Left kidney (tissue), 1 donor: ENCODE measurements at regions not wholly inside any gene's neighbourhood (a gene's known extent, or its start where the extent isn't known, plus 50 kb on each side); places are given as distances from the start of the nearest gene placed in this dataset.

Experiments used
- DNase-seq: peaks from one replicate; pipeline ENCODE4 v3.0.0-alpha.2; 2013

- no peak for DNase-seq
These were observed 204.1 kb downstream of the BCL11B start for GRCh38 chr14:99067927-99068326.

DNA sequence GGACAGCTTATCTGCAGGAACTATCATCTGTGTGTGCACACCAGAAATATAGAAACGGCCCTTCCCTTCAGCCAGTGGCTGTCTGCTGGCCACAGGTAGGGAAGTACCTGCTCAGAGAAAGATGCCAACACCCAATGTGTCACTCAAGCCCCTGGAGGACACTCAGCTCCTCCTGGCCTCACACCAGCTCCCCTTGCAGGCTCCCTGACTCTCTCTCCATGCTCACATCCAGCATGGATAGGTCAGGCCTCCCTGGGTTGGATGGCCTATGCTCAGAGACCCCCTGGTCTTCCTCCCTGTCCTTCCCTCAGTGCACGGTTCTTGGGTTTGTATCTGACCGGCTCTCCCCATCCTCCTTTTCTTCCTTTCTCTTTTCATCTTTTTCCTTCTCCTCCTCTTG is 202.1 kb downstream of the BCL11B start:
- DNase-seq, result no peak

DNA sequence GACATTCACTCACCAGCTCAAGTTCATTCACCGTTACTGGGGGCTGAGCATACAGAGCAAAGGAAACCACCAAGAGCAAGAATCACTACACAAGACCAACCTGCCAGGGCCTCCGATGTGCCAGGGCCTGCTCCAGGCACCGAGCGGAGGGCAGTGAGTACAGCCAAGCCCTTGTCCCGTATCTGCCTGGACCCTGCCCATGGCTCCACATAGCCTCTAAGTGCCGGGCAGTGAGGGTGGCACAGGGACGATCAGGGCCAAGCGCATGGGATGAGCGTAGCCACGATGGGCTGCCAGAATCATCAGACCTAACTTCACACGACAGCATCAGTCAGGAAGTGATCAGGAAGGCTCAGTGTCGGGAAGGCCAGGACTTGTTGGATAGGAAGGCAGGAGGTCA is 199.6 kb downstream of the BCL11B start:
- no peak for DNase-seq

DNA sequence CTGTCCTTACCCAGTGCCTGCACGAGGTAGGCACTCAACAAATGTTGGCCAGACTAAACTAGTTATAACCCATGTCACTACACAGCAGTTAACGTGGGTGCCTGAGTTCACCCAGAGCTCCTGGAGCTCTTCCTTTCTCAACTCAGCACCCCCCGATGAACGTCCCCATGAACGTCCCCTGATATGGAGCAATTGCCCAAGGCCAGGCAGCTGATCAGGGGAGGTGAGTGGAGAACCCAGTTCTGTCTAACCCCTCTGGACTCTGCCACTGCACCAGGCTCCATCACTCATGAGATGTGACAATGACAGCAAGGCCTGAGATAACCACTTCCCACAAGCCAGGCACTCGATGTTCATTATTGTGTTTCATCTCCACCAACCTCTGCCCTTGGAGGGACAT is 199.0 kb downstream of the BCL11B start:
- no peak for DNase-seq

DNA sequence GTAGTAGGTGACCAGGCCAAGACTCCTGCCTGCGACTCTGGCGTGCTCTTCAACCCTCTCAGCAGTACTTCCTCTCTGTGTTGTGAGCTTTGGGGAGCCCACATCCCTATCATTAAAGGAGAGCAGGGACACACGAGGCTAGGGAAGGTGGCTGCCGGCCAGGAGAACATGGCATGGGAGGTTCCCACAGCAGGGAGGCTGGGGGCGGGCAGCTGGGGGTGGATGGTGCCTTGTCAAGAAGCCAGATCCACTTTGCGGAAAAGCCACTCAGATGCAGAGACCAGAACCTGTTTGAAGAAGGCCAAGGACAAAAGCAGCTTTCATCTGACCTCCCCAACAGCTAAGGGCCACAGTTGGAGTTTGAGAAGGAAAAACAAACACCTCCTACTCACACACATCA is 198.6 kb downstream of the BCL11B start:
- no peak for DNase-seq

- DNase-seq, result no peak
These were observed 196.9 kb downstream of the BCL11B start for GRCh38 chr14:99075061-99075460.

DNA sequence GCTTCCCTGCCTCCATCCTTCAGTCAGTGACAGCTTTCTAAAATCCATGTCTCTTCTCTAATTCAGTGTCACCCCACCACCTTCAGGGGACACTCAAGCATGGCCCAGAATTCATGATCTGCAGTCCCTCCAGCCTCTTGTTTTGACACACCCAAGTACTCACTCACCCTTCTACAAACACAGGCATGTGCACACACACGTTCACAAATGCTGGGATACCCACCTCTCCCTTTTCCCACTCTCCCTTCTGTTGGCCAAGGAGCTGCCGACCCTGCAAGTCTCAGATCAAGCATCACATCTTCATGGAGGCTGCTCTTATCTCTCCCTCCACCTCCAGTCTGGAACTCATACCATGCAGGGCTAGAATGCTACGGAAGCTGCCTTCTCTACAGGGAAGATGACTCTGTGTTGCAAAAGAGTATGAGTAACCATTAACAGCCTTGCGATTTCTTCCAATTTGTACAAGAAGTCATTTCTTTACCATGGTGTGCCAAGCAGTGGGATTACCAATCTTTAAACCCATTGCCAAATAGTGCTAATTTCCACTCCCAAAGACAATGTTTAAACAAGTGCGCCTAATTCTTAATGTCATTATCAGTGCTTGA is 196.1 kb downstream of the BCL11B start:
- DNase-seq, result no peak

GRCh38 chr14:99077076-99077843 is 194.7 kb downstream of the BCL11B start:
- no peak for DNase-seq

DNA sequence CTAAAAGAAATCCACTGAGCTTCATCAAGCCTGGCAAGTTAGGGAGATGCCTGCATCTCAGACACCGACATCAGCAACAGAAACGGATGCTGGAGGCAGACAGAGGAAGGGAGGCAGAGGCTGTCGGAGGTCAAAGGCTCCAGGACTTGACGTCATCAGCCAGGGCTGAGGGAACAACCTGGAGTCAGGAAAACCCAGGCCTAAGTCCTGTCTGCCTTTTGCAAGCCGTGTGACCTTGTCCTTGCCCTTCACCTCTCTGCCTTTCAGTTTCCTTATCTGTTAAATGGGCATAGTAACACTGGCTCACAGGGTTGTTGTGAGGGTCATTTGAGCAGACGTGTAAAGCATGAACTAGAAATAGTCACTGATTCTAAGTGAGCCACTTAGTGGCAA is 194.2 kb downstream of the BCL11B start:
- DNase-seq, result no peak

- no peak for DNase-seq
These were observed 193.6 kb downstream of the BCL11B start for GRCh38 chr14:99078426-99078825.

- no peak for DNase-seq
These were observed 192.8 kb downstream of the BCL11B start for GRCh38 chr14:99079061-99079727.

DNA sequence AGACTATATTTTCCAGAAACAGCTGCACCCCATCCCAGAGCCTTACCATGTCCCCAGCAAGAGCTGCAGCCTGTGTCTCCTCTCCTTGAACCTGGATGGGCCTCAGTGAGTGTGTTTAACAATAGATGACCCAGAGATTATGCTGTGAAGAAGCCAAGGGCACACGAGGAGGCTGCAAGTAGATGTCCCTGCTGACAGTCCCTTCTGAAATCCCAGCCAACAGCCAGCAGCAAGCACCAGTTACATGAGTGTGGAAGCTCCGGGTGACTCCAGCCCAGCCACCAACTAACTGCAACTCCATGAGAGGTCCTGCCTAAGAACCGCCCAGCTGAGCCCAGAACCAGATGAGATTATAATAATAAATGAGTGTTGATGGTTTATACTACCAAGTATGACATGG is 191.7 kb downstream of the BCL11B start:
- no peak for DNase-seq

GRCh38 chr14:99081156-99081765 is 190.7 kb downstream of the BCL11B start:
- DNase-seq, result no peak

DNA sequence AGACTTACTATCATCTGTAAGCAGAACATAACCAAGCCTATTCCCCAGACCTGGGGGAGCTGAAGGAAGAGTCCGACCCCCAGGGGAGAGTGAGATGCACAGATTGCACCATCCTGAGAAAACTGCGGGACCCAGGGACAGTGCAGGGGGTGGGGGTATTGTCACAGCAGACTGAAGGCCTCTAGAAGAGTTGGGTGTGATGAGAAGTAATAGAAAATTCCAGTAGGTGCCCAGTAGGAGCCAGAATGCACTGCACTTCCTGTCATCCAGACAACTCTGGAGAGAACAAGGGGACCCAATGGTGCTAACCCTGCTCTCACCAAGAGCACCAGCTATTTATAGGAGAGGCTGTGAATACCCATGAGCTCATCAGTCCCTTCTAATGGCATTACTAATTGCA is 190.1 kb downstream of the BCL11B start:
- no peak for DNase-seq

DNA sequence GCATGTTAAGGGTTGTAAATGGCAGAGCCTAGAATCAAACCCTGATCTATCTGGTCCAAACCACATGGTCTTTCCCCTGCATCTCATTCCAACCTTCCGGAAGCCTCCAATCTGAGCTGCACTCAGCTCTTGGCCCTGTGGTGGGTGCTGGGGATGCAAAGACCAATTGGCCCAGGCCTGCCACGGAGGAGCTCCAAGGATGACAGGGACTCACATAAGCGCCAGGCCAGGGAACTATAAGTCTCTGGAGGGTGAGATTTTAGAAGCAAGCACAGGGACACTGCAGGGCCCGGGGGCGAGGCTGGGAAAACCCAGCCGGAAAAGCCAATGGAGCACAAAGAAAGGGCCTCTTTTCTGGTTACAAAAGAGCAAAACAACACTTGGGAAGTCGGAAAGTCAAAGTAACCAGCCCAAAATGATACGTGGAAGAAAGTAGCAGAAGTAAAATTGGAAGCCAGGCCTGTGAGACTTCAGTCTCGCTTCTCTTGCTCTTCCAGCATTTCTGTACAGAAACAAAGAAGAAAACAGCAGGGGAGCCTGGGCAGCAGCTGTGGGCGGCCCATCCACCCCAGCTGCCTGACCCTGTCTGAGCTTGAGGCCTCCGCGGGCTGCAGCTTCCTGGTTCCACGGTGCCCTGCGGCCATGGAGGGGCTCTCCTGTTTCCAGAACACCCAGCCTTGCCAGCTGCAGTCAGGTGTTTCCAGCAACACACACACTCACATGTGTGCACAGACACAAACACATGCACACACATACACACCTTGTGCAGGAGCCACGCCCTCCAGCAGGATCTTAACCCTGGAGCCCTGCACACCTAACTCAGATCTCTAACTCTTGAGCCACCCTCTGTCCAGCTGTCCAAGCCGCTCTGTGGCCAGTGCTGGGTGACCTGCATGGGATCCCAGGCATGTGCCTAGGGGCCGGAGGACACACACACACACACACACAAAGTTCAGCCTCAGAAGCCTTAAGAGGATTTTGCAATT is 178.2 kb downstream of the BCL11B start:
- no peak for DNase-seq

- no peak for DNase-seq
These were observed 177.1 kb downstream of the BCL11B start for GRCh38 chr14:99094901-99095300.

DNA sequence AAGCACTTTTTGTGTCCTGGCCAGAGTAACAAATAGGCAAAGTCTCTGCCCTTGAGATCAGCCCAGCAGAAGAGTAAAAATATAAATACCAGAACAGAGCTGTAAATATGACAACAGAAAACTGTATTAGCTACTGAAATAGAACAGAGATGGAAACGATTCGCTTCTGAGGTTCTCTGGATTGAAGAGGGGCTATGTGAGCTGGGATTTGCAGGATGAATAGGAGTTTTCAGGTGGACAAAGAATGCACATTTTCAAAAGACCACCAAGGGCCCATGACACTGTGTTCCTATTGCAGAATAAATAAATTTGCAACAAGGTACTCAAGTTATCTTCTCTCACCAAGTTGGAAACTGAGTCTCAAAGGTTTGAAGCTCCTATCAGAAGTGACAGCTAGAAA is 176.6 kb downstream of the BCL11B start:
- no peak for DNase-seq

- no peak for DNase-seq
These were observed 173.8 kb downstream of the BCL11B start for GRCh38 chr14:99098199-99098598.

- DNase-seq, result no peak
These were observed 172.8 kb downstream of the BCL11B start for GRCh38 chr14:99099051-99099787.

DNA sequence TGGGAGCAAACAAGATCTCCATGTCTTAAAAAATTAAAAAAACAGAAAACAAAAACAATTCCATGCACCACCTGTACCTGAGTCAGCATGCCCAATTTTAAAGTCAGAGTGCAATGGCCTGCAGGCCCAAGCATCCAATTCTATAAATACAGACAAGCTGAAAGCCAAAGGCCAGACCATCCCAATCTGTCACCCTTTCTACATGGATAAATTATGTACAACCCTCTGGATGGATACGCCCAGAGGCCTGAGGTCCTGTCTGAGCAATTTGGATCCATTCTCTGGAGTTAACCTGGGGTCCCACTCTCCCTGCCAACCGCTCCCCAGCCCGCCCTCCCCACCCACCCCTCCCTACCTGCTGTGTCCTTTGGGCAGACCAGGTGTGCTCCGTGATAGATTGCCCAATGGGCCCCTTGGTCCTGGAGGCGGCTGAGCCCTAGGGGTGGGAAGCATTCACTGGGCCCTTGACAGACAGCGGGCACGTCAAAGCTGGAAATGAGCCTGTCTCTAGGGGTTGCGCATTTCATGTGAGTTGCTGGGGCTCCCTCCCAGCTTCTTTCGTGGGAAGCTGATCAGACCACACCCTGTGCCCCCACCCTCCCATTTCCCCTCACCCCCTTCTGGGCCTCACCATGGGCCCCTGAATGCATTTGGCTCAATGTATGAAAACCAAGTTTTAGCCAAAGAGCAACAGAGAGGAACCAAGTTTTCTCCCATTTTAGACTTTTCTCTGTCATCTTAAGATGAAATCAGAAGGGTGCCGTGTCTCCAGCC is 171.3 kb downstream of the BCL11B start:
- DNase-seq, result no peak
